Osteoblast (primary cell): ENCODE measurements at regions not wholly inside any gene's neighbourhood (a gene's known extent, or its start where the extent isn't known, plus 50 kb on each side); places are given as distances from the start of the nearest gene placed in this dataset.
A peak's percentile ranks its signal among the peaks of the same experiment; 100 is the strongest.

Experiments used
- DNase-seq: peaks from one replicate; pipeline ENCODE4 v3.0.0; 2011; ENCODE audit warnings: low spot score, mixed read lengths; ENCODE audit not compliant: insufficient read length; ENCODE audit errors: missing footprints
- H2AFZ ChIP-seq: 2 replicates; pipeline ENCODE4 v1.6.0; 2011; ENCODE audit warnings: mild to moderate bottlenecking, low read length
- H3K27ac ChIP-seq: 2 replicates; pipeline ENCODE4 v1.5.1; 2011; ENCODE audit warnings: mild to moderate bottlenecking, low read depth, low read length, moderate library complexity
- H3K27me3 ChIP-seq: 2 replicates; pipeline ENCODE4 v1.6.0; 2012; ENCODE audit warnings: mild to moderate bottlenecking, control low read depth, inconsistent platforms, low read length, moderate library complexity; ENCODE audit not compliant: insufficient read depth
- H3K36me3 ChIP-seq: 2 replicates; pipeline ENCODE4 v1.5.1; 2011; ENCODE audit warnings: mild to moderate bottlenecking, low read length, control low read depth, moderate library complexity; ENCODE audit not compliant: insufficient read depth
- H3K4me1 ChIP-seq: 2 replicates; pipeline ENCODE4 v1.5.1; 2011; ENCODE audit warnings: mild to moderate bottlenecking, low read length, control low read depth, moderate library complexity; ENCODE audit not compliant: insufficient read depth
- H3K4me2 ChIP-seq: 2 replicates; pipeline ENCODE4 v1.6.0; 2011; ENCODE audit warnings: mild to moderate bottlenecking, low read length; ENCODE audit not compliant: insufficient read depth
- H3K4me3 ChIP-seq: fragments of 200-600 bp; sonication (generic); 3 replicates; pipeline ENCODE4 v1.5.1; 2012; ENCODE audit warnings: mild to moderate bottlenecking, low read length, inconsistent platforms; ENCODE audit not compliant: insufficient read depth
- H3K79me2 ChIP-seq: 2 replicates; pipeline ENCODE4 v1.6.0; 2012; ENCODE audit warnings: mild to moderate bottlenecking, low read length, control low read depth, inconsistent platforms; ENCODE audit not compliant: insufficient read depth
- H3K9me3 ChIP-seq: 2 replicates; pipeline ENCODE4 v1.5.1; 2011; ENCODE audit warnings: low read depth, low read length, control low read depth
- H4K20me1 ChIP-seq: 2 replicates; pipeline ENCODE4 v1.6.0; 2012; ENCODE audit warnings: mild to moderate bottlenecking, low read length, control low read depth; ENCODE audit not compliant: insufficient read depth
- TF ChIP-seq, protein P1 (sequence below): IDR thresholded peaks from 2 replicates; pipeline ENCODE4 v1.5.1; 2011; ENCODE audit warnings: mild to moderate bottlenecking, low read depth, low read length, moderate library complexity; ENCODE audit errors: extremely low read depth

GRCh38 chr12:123097561-123098084 is 53.3 kb downstream of the PITPNM2 start:
- TF ChIP-seq, protein P1, sequence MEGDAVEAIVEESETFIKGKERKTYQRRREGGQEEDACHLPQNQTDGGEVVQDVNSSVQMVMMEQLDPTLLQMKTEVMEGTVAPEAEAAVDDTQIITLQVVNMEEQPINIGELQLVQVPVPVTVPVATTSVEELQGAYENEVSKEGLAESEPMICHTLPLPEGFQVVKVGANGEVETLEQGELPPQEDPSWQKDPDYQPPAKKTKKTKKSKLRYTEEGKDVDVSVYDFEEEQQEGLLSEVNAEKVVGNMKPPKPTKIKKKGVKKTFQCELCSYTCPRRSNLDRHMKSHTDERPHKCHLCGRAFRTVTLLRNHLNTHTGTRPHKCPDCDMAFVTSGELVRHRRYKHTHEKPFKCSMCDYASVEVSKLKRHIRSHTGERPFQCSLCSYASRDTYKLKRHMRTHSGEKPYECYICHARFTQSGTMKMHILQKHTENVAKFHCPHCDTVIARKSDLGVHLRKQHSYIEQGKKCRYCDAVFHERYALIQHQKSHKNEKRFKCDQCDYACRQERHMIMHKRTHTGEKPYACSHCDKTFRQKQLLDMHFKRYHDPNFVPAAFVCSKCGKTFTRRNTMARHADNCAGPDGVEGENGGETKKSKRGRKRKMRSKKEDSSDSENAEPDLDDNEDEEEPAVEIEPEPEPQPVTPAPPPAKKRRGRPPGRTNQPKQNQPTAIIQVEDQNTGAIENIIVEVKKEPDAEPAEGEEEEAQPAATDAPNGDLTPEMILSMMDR: no peak
- DNase-seq: no peak

GRCh38 chr12:123096741-123097140 is 54.1 kb downstream of the PITPNM2 start:
- no peak overlapping the region for H3K4me3 ChIP-seq
- peak; percentile 67 for DNase-seq
- H3K4me2 ChIP-seq: no peak overlapping the region
- no peak overlapping the region for H2AFZ ChIP-seq
- no peaks in the 10 kb centered on the region for H3K9me3 ChIP-seq
- peaks cover 12% of the 10 kb centered on the region for H3K4me1 ChIP-seq
- H4K20me1 ChIP-seq: peaks cover 46% of the 10 kb centered on the region
- H3K27me3 ChIP-seq: no peaks in the 10 kb centered on the region
- no peaks in the 10 kb centered on the region for H3K36me3 ChIP-seq
- no peaks in the 10 kb centered on the region for H3K79me2 ChIP-seq
- TF ChIP-seq, protein P1: no peak
- H3K27ac ChIP-seq: no peak overlapping the region

More at GRCh38 chr12:123097561-123098084, 53.3 kb downstream of the PITPNM2 start:
- Histone ChIP-seq H3K4me1 (peaks cover 12% of the 10 kb centered on the region), H3K36me3 (no peaks in the 10 kb centered on the region), H2AFZ (no peak overlapping the region), H3K27me3 (no peaks in the 10 kb centered on the region), H3K27ac (no peak overlapping the region), H3K4me2 (no peak overlapping the region), H4K20me1 (peaks cover 52% of the 10 kb centered on the region), H3K9me3 (no peaks in the 10 kb centered on the region), H3K79me2 (no peaks in the 10 kb centered on the region), H3K4me3 (no peak overlapping the region)

DNA sequence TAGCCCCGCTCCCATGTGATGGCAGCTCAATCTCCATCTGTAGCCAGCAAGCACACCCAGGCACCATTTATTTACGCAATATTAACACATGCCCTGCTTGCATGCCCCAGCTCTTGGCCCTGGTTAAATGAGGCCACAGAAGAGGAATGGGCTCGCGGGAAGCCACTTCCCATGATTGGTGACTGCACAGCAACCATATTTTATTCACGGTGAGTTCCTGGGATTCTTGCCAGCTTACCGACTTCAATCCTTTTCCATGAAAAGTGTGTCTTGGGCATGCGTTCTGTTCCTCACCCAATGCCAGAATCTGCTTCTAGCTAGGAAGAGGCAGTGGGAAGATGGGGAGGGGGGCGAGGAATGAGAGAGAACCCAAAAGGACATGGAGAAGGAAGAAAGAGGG is 54.7 kb downstream of the PITPNM2 start:
- peaks cover 12% of the 10 kb centered on the region for H3K4me1 ChIP-seq
- peaks cover 43% of the 10 kb centered on the region for H4K20me1 ChIP-seq

DNA sequence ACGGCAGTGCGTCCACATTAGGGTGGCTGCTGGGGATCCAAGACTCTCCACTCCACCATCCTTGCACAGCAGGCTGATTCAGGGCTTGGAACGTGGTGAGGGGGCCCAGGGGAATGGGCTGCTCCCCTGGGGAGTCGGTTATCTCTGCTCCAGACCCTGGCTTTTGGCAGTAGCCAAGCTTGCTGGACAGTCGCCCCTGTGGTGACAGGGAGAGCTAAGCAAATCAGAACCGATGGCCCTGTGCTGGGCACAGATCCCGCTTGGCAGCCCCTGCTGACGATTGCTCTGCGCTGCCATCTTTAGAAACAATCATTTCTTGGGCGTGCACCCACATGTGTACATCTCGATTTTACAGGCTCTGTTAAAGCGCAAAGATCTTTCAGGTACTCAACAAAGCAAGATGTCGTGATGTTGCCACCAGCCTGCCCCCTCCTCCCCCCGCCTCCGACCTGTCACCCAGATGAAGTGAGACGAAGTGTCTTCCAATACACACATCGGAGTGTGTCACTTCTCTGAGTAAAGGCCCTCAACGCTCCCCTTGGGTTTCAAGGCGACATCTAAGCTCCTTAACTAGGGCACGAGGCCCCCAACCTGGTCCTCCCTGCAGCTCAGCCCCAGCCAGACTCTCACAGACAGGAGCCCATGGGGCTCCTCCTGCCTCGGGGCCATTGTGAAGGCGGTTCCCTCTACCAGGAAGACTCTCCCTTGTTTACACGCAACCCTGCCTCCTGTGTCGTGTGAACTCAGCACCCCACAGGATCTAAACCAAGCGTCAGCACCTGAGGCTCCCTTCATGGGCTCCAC is 55.6 kb downstream of the PITPNM2 start:
- peaks cover 44% of the 10 kb centered on the region for H4K20me1 ChIP-seq
- no peak overlapping the region for H2AFZ ChIP-seq
- H3K9me3 ChIP-seq: peaks cover 6% of the 10 kb centered on the region
- H3K4me2 ChIP-seq: peak overlapping the region; percentile 54
- no peaks in the 10 kb centered on the region for H3K36me3 ChIP-seq
- H3K79me2 ChIP-seq: no peaks in the 10 kb centered on the region
- no peaks in the 10 kb centered on the region for H3K27me3 ChIP-seq
- H3K4me1 ChIP-seq: peaks cover 12% of the 10 kb centered on the region
- H3K4me3 ChIP-seq: no peak overlapping the region
- TF ChIP-seq, protein P1: no peak
- DNase-seq: no peak
- H3K27ac ChIP-seq: peak overlapping the region; percentile 36

More for the DNA sequence above, 54.7 kb downstream of the PITPNM2 start:
- TF ChIP-seq, protein P1: no peak
- H3K27me3 ChIP-seq: no peaks in the 10 kb centered on the region
- no peak overlapping the region for H3K4me2 ChIP-seq
- no peaks in the 10 kb centered on the region for H3K9me3 ChIP-seq
- H3K4me3 ChIP-seq: no peak overlapping the region
- DNase-seq: no peak
- H3K36me3 ChIP-seq: no peaks in the 10 kb centered on the region
- no peak overlapping the region for H2AFZ ChIP-seq
- no peaks in the 10 kb centered on the region for H3K79me2 ChIP-seq
- no peak overlapping the region for H3K27ac ChIP-seq
